Esophagus muscularis mucosa (tissue), 4 donors: ENCODE measurements at regions not wholly inside any gene's neighbourhood (a gene's known extent, or its start where the extent isn't known, plus 50 kb on each side); places are given as distances from the start of the nearest gene placed in this dataset.
"Not testable (repeated sequence)": the region's sequence is repeated elsewhere in the genome, so short reads cannot be mapped to it uniquely, and the experiment has no call there.

Experiments used
- DNase-seq: peaks from one replicate; pipeline ENCODE4 v3.0.0-alpha.2; 2017; ENCODE audit errors: extremely low spot score
- H3K27ac ChIP-seq, 4 donors: fragments of 200-600 bp; sonication (generic); replicated peaks in 1 of 4; 1 replicate in 3 of 4; 2 replicates in 1 of 4; pipeline ENCODE4 v1.5.1; 2016 to 2019; ENCODE audit warnings: mild to moderate bottlenecking in 1 of 4
- H3K27me3 ChIP-seq, 4 donors: fragments of 200-600 bp; sonication (generic); one replicate each; pipeline versions ENCODE4 v1.5.1 to v1.6.0; 2016 to 2019
- H3K36me3 ChIP-seq, 4 donors: fragments of 200-600 bp; sonication (generic); one replicate each; pipeline ENCODE4 v1.5.1; 2016 to 2019
- H3K4me1 ChIP-seq, 4 donors: fragments of 200-600 bp; sonication (generic); one replicate each; pipeline ENCODE4 v1.5.1; 2016 to 2019
- H3K4me3 ChIP-seq, 4 donors: fragments of 200-600 bp; sonication (generic); 1 replicate in 2 of 4; 2 replicates in 2 of 4; pipeline ENCODE4 v1.5.1; 2016 to 2019; ENCODE audit warnings: mild to moderate bottlenecking in 4 of 4, moderate library complexity in 1 of 4
- H3K9me3 ChIP-seq, 4 donors: fragments of 200-600 bp; sonication (generic); 1 replicate in 3 of 4; 2 replicates in 1 of 4; pipeline ENCODE4 v1.5.1; 2016 to 2019
- EP300 ChIP-seq: sonication (generic); formaldehyde crosslinking; IDR thresholded peaks from one replicate; pipeline ENCODE4 v1.6.1; 2017; ENCODE audit warnings: antibody characterized with exemption
- POLR2A ChIP-seq: fragments of 450-650 bp; IDR thresholded peaks from one replicate; pipeline ENCODE4 v1.6.1; 2017; ENCODE audit warnings: antibody characterized with exemption, moderate library complexity, mild to moderate bottlenecking, low read depth
- POLR2AphosphoS5 ChIP-seq, 2 donors: sonication (generic); formaldehyde crosslinking; IDR thresholded peaks; one replicate each; pipeline ENCODE4 v1.6.1; 2017; ENCODE audit warnings: antibody characterized with exemption in 2 of 2
- WGBS: methylation state at CpG from one replicate; pipeline ENCODE4 v1.1.5; 2018; 5-methylcytosine and 5-hydroxymethylcytosine counted together
- intact Hi-C: fragments of 100-400 bp; cut with DNase I; formaldehyde crosslinking; loops from one replicate; pipeline ENCODE4 v1.15.1; 2023
- TF ChIP-seq, protein P1 (sequence below), 3 experiments: fragments of 200-600 bp in 2 of 3; fragments of 450-650 bp in 1 of 3; sonication (generic) in 2 of 3; IDR thresholded peaks; one replicate each; pipeline ENCODE4 v1.5.1; 2017 to 2019; ENCODE audit warnings: antibody characterized with exemption in 3 of 3, mild to moderate bottlenecking in 2 of 3, moderate library complexity in 1 of 3

DNA sequence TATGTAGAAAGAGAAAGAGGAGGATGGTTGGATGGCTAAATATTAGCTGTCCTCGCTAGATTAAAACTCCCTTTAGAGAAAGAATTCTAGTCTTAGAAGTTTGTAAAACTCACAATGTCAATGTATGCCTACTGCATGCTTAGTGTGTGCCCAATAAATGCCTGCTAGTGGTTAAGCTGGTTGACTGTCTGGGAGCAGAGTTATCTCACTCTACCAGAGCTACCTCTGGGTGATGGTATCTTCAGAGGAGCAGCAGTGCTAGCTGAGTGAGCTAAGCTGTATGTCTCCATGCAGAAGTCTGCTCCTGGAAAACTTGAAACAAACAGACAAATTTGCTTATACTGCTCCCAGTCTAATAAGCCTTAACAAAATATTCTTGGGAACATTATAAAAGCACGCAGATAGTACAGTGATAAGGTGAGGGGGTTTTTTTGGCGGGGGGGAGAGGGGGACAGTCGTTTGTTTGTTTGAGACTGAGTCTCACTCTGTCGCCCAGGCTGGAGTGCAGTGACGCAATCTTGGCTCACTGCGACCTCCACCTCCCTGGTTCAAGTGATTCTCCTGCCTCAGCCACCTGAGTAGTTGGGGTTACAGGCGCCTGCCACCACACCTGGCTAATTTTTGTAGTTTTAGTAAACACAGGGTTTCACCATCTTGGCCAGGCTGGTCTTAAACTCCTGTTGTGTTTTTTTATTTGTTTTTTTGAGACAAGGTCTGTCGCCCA is 202.8 kb upstream of the TSC22D1 start:
- Histone ChIP-seq H3K9me3 (no peaks in the 10 kb centered on the region), H3K27ac (no peak overlapping the region), H3K36me3 (no peaks in the 10 kb centered on the region), H3K27me3 (no peaks in the 10 kb centered on the region), H3K4me3 (no peak overlapping the region), H3K4me1 (no peaks in the 10 kb centered on the region)
- intact Hi-C loops = no loop called here
- no peak for DNase-seq
- 68% methylated on average over 9 of the region's 9 CpGs for WGBS
- TF ChIP-seq EP300 (no peak), POLR2AphosphoS5 (IDR thresholded peaks at IDR 0.05) (no peak), POLR2A (no peak)
- TF ChIP-seq, protein P1, sequence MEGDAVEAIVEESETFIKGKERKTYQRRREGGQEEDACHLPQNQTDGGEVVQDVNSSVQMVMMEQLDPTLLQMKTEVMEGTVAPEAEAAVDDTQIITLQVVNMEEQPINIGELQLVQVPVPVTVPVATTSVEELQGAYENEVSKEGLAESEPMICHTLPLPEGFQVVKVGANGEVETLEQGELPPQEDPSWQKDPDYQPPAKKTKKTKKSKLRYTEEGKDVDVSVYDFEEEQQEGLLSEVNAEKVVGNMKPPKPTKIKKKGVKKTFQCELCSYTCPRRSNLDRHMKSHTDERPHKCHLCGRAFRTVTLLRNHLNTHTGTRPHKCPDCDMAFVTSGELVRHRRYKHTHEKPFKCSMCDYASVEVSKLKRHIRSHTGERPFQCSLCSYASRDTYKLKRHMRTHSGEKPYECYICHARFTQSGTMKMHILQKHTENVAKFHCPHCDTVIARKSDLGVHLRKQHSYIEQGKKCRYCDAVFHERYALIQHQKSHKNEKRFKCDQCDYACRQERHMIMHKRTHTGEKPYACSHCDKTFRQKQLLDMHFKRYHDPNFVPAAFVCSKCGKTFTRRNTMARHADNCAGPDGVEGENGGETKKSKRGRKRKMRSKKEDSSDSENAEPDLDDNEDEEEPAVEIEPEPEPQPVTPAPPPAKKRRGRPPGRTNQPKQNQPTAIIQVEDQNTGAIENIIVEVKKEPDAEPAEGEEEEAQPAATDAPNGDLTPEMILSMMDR (IDR thresholded peaks at IDR 0.05) = no peak

DNA sequence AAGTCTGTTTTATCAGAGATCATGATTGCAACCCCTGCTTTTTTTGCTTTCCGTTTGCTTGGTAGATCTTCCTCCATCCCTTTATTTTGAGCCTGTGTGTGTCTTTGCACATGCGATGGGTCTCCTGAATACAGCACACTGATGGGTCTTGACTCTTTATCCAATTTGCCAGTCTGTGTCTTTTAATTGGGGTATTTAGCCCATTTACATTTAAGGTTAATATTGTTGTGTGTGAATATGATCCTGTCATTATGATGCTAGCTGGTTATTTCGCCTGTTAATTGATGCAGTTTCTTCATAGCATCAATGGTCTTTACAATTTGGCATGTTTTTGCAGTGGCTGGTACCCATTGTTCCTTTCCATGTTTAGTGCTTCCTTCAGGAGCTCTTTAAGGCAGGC is 199.2 kb upstream of the TSC22D1 start:
- DNase-seq, H3K4me3 ChIP-seq, H3K9me3 ChIP-seq, H3K27ac ChIP-seq, H3K36me3 ChIP-seq, intact Hi-C loops, H3K27me3 ChIP-seq, H3K4me1 ChIP-seq: not testable (repeated sequence)
- 94% methylated on average over 3 of the region's 3 CpGs for WGBS

DNA sequence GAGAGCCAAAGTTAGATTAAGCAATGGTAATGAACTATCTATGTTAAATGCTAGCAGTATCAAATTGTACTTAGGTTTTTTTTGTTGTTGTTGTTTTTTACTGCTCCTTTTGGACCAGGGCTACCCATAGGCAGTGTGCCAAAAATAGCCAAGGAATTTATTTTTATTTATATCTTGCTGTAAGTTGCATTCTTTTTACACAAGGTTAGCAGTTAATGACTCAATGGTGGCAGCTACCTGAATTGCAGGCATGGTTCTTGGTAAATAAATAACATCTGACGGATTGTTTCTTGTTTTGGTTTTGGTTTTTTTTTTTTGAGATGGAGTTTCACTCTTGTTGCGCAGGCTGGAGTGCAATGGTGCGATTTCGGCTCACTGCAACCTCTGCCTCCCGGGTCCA is 194.8 kb upstream of the TSC22D1 start:
- no peaks in the 10 kb centered on the region for H3K9me3 ChIP-seq
- WGBS = over 99% methylated on average over 5 of the region's 5 CpGs
- no peaks in the 10 kb centered on the region for H3K36me3 ChIP-seq
- peaks cover 0 to 10% (median 7%) of the 10 kb centered on the region in 4 donors for H3K4me1 ChIP-seq
- H3K27me3 ChIP-seq = no peaks in the 10 kb centered on the region
- no peak for DNase-seq
- no peak overlapping the region for H3K27ac ChIP-seq
- H3K4me3 ChIP-seq = no peak overlapping the region
- TF ChIP-seq, protein P1 (IDR thresholded peaks at IDR 0.05) = no peak
- no peak for TF ChIP-seq POLR2AphosphoS5 (IDR thresholded peaks at IDR 0.05)
- no peak for TF ChIP-seq EP300
- TF ChIP-seq POLR2A = no peak
- intact Hi-C loops = no loop called here

DNA sequence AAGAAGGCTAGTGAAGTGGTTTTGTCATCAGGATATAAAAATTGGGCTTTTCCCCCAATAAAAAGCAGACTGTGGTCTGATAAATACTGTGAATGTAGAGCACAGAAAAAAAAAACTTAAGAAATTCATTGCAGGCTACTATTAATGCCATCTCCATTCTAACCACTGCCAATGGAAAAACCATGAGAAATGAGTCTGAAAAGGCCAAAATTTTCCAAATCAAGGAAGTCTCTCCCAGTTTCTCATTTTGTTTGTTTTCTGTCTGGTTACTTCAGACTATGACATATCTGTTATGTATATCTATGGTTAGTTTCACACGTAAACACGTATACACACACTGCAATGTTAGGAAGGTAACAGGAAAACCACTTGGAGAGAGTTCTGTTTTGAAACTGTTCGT is 193.6 kb upstream of the TSC22D1 start:
- TF ChIP-seq POLR2A = no peak
- no peak for TF ChIP-seq POLR2AphosphoS5 (IDR thresholded peaks at IDR 0.05)
- TF ChIP-seq EP300 = no peak
- TF ChIP-seq, protein P1 (IDR thresholded peaks at IDR 0.05) = no peak
- peaks cover 3 to 10% (median 8%) of the 10 kb centered on the region in 4 donors for H3K4me1 ChIP-seq
- no peak for DNase-seq
- 56% methylated on average over 3 of the region's 3 CpGs for WGBS
- H3K27ac ChIP-seq = no peak overlapping the region
- intact Hi-C loops = no loop called here
- H3K36me3 ChIP-seq = no peaks in the 10 kb centered on the region
- no peaks in the 10 kb centered on the region for H3K9me3 ChIP-seq
- H3K4me3 ChIP-seq = no peak overlapping the region
- H3K27me3 ChIP-seq = no peaks in the 10 kb centered on the region

DNA sequence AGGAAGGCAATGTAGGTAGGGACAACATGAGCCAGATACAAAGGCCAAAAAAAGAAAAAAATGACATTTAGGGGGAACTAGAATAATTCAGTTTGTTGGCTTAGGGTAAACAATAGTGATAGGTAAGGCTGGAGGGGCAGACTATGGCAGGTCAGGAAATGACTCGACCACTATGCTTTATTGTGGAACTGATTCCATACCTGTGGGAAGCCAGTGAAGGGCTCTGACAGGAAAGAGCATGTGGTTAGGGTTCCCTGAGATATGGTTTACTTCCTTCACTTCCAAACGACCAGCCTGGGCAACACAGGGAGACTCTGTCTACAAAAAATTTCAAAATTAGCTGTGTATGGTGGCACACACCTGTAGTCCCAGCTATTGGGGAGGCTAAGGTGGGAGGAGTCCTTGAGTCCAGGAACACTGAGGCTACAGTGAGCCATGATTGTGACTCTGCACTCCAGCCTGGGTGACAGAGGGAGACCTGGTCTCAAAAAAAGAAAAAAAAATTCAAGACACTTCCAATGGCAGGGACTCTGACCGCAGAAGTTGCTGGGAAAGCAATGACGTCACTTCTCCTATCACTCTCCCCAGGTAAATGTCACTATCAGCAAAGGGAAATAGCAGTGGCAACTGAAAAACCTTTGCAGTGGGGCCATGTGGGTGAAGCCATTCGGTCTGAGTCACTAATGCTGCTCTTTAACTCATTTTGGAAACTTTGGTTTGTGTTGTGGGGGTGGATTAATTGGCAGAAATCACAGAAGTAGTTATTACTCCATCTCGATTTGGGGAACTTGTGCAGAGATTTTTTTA is 192.8 kb upstream of the TSC22D1 start:
- no peak overlapping the region for H3K27ac ChIP-seq
- TF ChIP-seq, protein P1 (IDR thresholded peaks at IDR 0.05) = no peak
- TF ChIP-seq EP300 (no peak), POLR2A (no peak), POLR2AphosphoS5 (IDR thresholded peaks at IDR 0.05) (no peak)
- DNase-seq = no peak
- no peaks in the 10 kb centered on the region for H3K27me3 ChIP-seq
- H3K36me3 ChIP-seq = no peaks in the 10 kb centered on the region
- H3K4me3 ChIP-seq = no peak overlapping the region
- no peaks in the 10 kb centered on the region for H3K9me3 ChIP-seq
- intact Hi-C loops = no loop called here
- 62% methylated on average over 6 of the region's 6 CpGs for WGBS
- peaks cover 3 to 10% (median 8%) of the 10 kb centered on the region in 4 donors for H3K4me1 ChIP-seq
